ENCODE measurements at regions not wholly inside any gene's neighbourhood (a gene's known extent, or its start where the extent isn't known, plus 50 kb on each side); places are given as distances from the start of the nearest gene placed in this dataset.

GRCh38 chr10:78248651-78249464 is 215.2 kb downstream of the RPS24 start:
- DNase-seq (ENCODE audit: low spot score) = peak; percentile 48

- DNase-seq (ENCODE audit: low spot score) = no peak
These were observed 216.0 kb downstream of the RPS24 start for GRCh38 chr10:78249690-78250089.

GRCh38 chr10:78250313-78251015 is 216.8 kb downstream of the RPS24 start:
- no peak for DNase-seq (ENCODE audit: low spot score)

- DNase-seq (ENCODE audit: low spot score) = no peak
These were observed 217.3 kb downstream of the RPS24 start for GRCh38 chr10:78251016-78251385.

- peak; percentile 24 for DNase-seq (ENCODE audit: low spot score)
These were observed 218.6 kb downstream of the RPS24 start for GRCh38 chr10:78252286-78252685.

GRCh38 chr10:78253063-78253853 is 219.6 kb downstream of the RPS24 start:
- no peak for DNase-seq (ENCODE audit: low spot score)

GRCh38 chr10:78254013-78254412 is 220.3 kb downstream of the RPS24 start:
- no peak for DNase-seq (ENCODE audit: low spot score)

GRCh38 chr10:78255214-78255613 is 221.6 kb downstream of the RPS24 start:
- no peak for DNase-seq (ENCODE audit: low spot score)

GRCh38 chr10:78255796-78256638 is 222.4 kb downstream of the RPS24 start:
- DNase-seq (ENCODE audit: low spot score) = peak; percentile 28

GRCh38 chr10:78258323-78259030 is 224.8 kb downstream of the RPS24 start:
- no peak for DNase-seq (ENCODE audit: low spot score)

- no peak for DNase-seq (ENCODE audit: low spot score)
These were observed 225.7 kb downstream of the RPS24 start for GRCh38 chr10:78259391-78259790.

- DNase-seq (ENCODE audit: low spot score) = no peak
These were observed 226.5 kb downstream of the RPS24 start for GRCh38 chr10:78260141-78260540.

- DNase-seq (ENCODE audit: low spot score) = no peak
These were observed 227.0 kb downstream of the RPS24 start for GRCh38 chr10:78260680-78261079.

- DNase-seq (ENCODE audit: low spot score) = no peak
These were observed 227.6 kb downstream of the RPS24 start for GRCh38 chr10:78261291-78261690.

GRCh38 chr10:78262860-78263259 is 229.2 kb downstream of the RPS24 start:
- DNase-seq (ENCODE audit: low spot score) = no peak

- peak; percentile 93 for DNase-seq (ENCODE audit: low spot score)
These were observed 229.9 kb downstream of the RPS24 start for GRCh38 chr10:78263521-78263988.

- peak; percentile 78 for DNase-seq (ENCODE audit: low spot score)
These were observed 230.7 kb downstream of the RPS24 start for GRCh38 chr10:78264361-78264760.

GRCh38 chr10:78266741-78267469 is 233.2 kb downstream of the RPS24 start:
- DNase-seq (ENCODE audit: low spot score) = no peak

- no peak for DNase-seq (ENCODE audit: low spot score)
These were observed 233.9 kb downstream of the RPS24 start for GRCh38 chr10:78267598-78267997.

GRCh38 chr10:78269060-78269459 is 235.4 kb downstream of the RPS24 start:
- DNase-seq (ENCODE audit: low spot score) = no peak

All from putamen (tissue), 1 donor.